ENCODE measurements at regions not wholly inside any gene's neighbourhood (a gene's known extent, or its start where the extent isn't known, plus 50 kb on each side); places are given as distances from the start of the nearest gene placed in this dataset.

DNA sequence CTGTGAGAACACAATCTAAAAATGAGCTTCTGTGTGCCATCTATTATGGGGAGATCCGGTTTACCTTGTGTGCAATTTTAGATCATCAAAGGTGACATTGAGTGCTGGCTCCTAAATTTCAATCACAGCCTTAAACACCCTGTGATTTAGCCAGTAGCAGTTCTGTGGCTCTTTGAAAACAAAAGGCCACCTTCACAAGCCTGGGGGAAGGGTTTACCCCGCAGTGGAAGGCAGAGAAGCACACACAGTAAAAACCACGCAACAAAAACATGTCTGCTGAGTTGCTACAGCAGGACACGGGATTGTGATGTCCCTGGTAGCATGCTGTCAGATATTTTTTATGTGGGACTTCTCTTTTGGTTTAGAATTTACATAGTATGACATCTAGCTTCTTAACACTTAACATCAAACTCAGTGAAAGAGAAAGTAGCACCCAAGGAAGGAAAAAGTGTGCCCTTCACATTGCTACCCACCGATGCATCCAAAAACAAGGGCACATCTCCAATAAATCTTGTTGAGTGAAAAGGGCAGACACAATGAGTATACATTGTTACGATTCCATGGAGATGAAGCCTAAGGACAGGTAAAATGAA, 56.1 kb upstream of the RNF152 start:
- no peak for DNase-seq (ENCODE audit: low read depth)

DNA sequence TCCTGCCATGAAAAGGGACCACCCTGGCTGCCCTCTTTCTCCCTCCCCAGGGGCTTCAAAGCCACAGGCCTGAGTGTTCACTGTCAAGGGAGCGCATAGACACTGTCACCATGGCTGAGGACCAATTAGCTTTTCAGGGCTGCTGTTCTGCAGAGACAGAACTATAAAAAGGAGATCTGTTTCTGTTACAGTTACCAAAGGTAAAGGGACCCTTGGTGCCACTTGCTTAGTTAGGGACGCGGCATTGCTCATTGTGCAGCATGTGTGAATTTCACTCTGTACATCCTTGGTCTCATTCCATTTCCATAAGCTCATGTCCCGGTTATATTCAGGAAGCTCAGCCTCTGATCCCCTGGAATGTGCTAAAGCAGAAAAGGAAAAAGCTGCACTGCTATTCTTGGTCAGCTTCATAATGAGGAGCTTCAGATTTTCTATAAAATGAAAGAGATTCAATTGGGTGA, 55.5 kb upstream of the RNF152 start:
- DNase-seq (ENCODE audit: low read depth) = peak; percentile 59

DNA sequence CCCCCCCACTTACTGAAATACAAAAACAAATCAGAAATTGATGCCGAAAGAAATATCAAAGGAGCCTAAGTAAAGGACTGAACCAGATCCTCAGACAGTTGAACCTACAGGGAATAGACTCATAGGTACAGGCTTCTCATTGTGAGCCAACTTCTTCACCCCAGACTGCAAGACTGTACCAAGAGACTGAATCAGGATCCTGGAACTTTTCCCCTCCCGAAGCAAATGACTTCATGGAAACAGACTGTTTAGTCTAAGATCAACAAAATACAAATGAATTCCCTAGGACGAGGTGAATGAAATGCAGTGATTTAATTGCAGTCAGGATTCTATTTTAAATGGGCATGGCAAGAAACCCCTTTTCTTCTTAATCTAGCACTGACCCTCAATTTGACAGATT, 53.6 kb upstream of the RNF152 start:
- peak; percentile 84 for DNase-seq (ENCODE audit: low read depth)

DNA sequence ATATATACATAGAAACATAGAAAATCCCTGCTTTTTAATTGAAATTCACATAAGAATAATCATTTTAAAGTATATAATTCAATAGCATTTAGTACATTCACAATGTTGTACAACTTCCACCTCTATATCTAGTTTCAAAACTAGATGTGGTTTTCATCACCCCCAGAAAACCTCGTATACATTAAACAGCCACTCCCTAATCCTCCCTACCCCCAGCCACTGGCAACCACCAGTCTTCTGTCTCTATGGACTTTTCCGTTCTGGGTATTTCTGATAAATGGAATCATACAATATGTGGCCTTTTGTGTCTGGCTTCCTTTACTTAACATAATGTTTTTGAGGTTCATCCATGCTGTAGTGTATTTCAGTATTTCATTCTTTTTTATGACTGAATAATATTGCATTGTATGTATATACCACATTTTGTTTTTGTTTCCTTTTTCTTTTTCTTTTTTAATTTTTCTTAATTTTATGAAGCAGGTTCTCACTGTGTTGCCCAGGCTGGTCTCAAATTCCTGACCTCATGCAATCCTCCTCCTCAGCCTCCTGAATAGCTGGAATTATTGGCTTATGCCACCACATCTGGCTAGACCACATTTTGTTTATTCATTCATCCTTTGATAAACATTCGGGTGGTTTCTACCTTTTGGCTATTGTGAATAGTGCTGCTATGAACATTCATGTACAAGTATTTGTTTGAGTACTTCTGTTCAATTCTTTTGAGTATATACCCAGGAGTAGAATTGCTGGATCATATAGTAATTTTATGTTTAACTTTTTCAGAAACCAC, 50.6 kb upstream of the RNF152 start:
- no peak for DNase-seq (ENCODE audit: low read depth)
